ENCODE measurements at regions not wholly inside any gene's neighbourhood (a gene's known extent, or its start where the extent isn't known, plus 50 kb on each side); places are given as distances from the start of the nearest gene placed in this dataset.

GRCh38 chr15:39345176-39345575, 235.7 kb upstream of the THBS1 start:
- no peaks in the 10 kb centered on the region for H3K79me1 ChIP-seq (ENCODE audit: low read depth, low read length)
- no peak overlapping the region for H2BK5ac ChIP-seq (ENCODE audit: low read depth, low read length)
- WGBS, 2 experiments (ENCODE audit: extremely low coverage in 1 of 2, insufficient coverage in 1 of 2, insufficient read length in 1 of 2, insufficient replicate concordance in 2 of 2, low coverage in 1 of 2, low lambda C conversion rate in 2 of 2, missing lambda C conversion rate in 1 of 2): 45% methylated on average over 3 of the region's 3 CpGs; no CpG with 5 or more reads in 1 of the 2 experiments
- no peak overlapping the region for H2BK15ac ChIP-seq (ENCODE audit: low read length)
- no peak overlapping the region for H2BK120ac ChIP-seq (replicated peaks; ENCODE audit: low read depth, low read length)
- POLR2A ChIA-PET (ENCODE audit: partially characterized antibody): no interaction called here
- H3K27ac ChIP-seq (ENCODE audit: low read depth, low read length): peak overlapping the region; percentile 56; the same call in 1 of the 2 replicates
- H3K9me3 ChIP-seq (ENCODE audit: insufficient read depth in 2 of 2, low read depth in 1 of 2, low read length in 1 of 2): peaks cover 4 to 12% of the 10 kb centered on the region in 2 experiments; a peak in 2 of 4 replicates
- no peak overlapping the region for H3K56ac ChIP-seq (replicated peaks; ENCODE audit: insufficient read length, low read depth, low read length)
- no peak overlapping the region for H2BK20ac ChIP-seq (ENCODE audit: low read length)
- no peak for FAIRE-seq
- H3K9ac ChIP-seq (replicated peaks in 1 of 4; ENCODE audit: extremely low read depth in 1 of 4, low read depth in 3 of 4, low read length in 3 of 4): no peak overlapping the region
- H3K4me3 ChIP-seq (ENCODE audit: extremely low read depth in 1 of 4, insufficient read depth in 2 of 4, low read depth in 3 of 4, low read length in 4 of 4): no peak overlapping the region; a peak in 1 of 8 replicates
- DNase-seq (ENCODE audit: low read depth in 1 of 2, low spot score in 2 of 2): no peak
- no peaks in the 10 kb centered on the region for H3K79me2 ChIP-seq (ENCODE audit: control insufficient read depth in 1 of 2, insufficient read depth in 2 of 2, low read length in 2 of 2)
- H4K91ac ChIP-seq (replicated peaks; ENCODE audit: insufficient read length, low read length): no peak overlapping the region
- H3K23me2 ChIP-seq (ENCODE audit: low read depth, low read length): no peaks in the 10 kb centered on the region
- H2BK12ac ChIP-seq (ENCODE audit: low read depth, low read length): no peak overlapping the region
- H3K4ac ChIP-seq (replicated peaks; ENCODE audit: insufficient read length, low read depth, low read length): no peak overlapping the region
- no peak overlapping the region for H4K8ac ChIP-seq (ENCODE audit: extremely low read depth, insufficient read depth, low read length)
- no peaks in the 10 kb centered on the region; a peak in 1 of 7 replicates for H3K4me1 ChIP-seq (replicated peaks in 1 of 4; ENCODE audit: control insufficient read depth in 3 of 4, insufficient read depth in 4 of 4, low read length in 3 of 4)
- H3K36me3 ChIP-seq (ENCODE audit: control insufficient read depth in 2 of 4, insufficient read depth in 4 of 4, low read length in 3 of 4): peaks cover 0 to 3% (median 0%) of the 10 kb centered on the region in 4 experiments; a peak in 1 of 8 replicates
- H2AFZ ChIP-seq (ENCODE audit: low read length): no peak overlapping the region
- no peak overlapping the region for H3K14ac ChIP-seq (ENCODE audit: insufficient read length)
- H2AK5ac ChIP-seq (ENCODE audit: low read depth, low read length): no peak overlapping the region
- H3K23ac ChIP-seq (ENCODE audit: insufficient read length): no peak overlapping the region
- H4K5ac ChIP-seq (ENCODE audit: insufficient read length, low read depth, low read length): peak overlapping the region; percentile 53
- no peak overlapping the region; the same call in 1 of the 2 replicates for H3K18ac ChIP-seq (ENCODE audit: extremely low read depth, low read length)
- no peaks in the 10 kb centered on the region for H4K20me1 ChIP-seq (replicated peaks in 1 of 2; ENCODE audit: control insufficient read depth in 1 of 2, insufficient read depth in 2 of 2, low read length in 2 of 2)
- no peaks in the 10 kb centered on the region for H3K27me3 ChIP-seq (replicated peaks in 1 of 4; ENCODE audit: control insufficient read depth in 3 of 4, extremely low read depth in 1 of 4, insufficient read depth in 3 of 4, low read length in 3 of 4)
- no peak for TF ChIP-seq SP2 (IDR thresholded peaks at IDR 0.05; ENCODE audit: low read length)
- TF ChIP-seq RBBP5 (IDR thresholded peaks at IDR 0.05; ENCODE audit: borderline replicate concordance, low read depth, low read length): no peak
- TF ChIP-seq ZNF274 (IDR thresholded peaks at IDR 0.05; ENCODE audit: borderline replicate concordance, extremely low read depth, low read length): no peak
- TF ChIP-seq TAF1 (IDR thresholded peaks at IDR 0.05; ENCODE audit: low read depth, low read length): no peak
- TF ChIP-seq EZH2 (IDR thresholded peaks at IDR 0.05; ENCODE audit: low read depth, low read length, severe bottlenecking): no peak
- TF ChIP-seq EP300 (IDR thresholded peaks at IDR 0.05; ENCODE audit: borderline replicate concordance in 1 of 2, low read depth in 2 of 2, low read length in 2 of 2): no peak
- no peak for TF ChIP-seq SRF (IDR thresholded peaks at IDR 0.05; ENCODE audit: low read depth, low read length)
- TF ChIP-seq SAP30 (IDR thresholded peaks at IDR 0.05; ENCODE audit: insufficient read depth, insufficient replicate concordance, low read length): no peak
- TF ChIP-seq CBX5 (IDR thresholded peaks at IDR 0.05; ENCODE audit: low read depth, low read length): no peak
- no peak for TF ChIP-seq KDM1A (IDR thresholded peaks at IDR 0.05; ENCODE audit: borderline replicate concordance, low read length)
- CTCF ChIA-PET (ENCODE audit: partially characterized antibody): no interaction called here
- no peak overlapping the region for H3K4me2 ChIP-seq (ENCODE audit: insufficient read depth in 1 of 2, low read depth in 2 of 2, low read length in 2 of 2)
